Heart left ventricle (tissue), 16 donors: ENCODE measurements at regions not wholly inside any gene's neighbourhood (a gene's known extent, or its start where the extent isn't known, plus 50 kb on each side); places are given as distances from the start of the nearest gene placed in this dataset.
A peak's percentile ranks its signal among the peaks of the same experiment; 100 is the strongest.
"Not testable (repeated sequence)": the region's sequence is repeated elsewhere in the genome, so short reads cannot be mapped to it uniquely, and the experiment has no call there.

Source experiments
- ATAC-seq, 4 donors: fragments of 200-7000 bp; cut with Tn5 transposase; one replicate each; pipeline ENCODE4 v1.9.1; 2020 to 2022; ENCODE audit warnings: moderate library complexity in 4 of 4, mild to moderate bottlenecking in 3 of 4, moderate number of reproducible peaks in 1 of 4
- DNase-seq, 5 donors: peaks; one replicate each; pipeline ENCODE4 v3.0.0-alpha.2; 2020
- H3K27ac ChIP-seq, 12 donors: fragments of 200-600 bp; sonication (generic) in 4 of 12; one replicate each; pipeline versions ENCODE4 v1.5.0 to v1.8.0; 2016 to 2022; ENCODE audit warnings: mild to moderate bottlenecking in 2 of 12
- H3K27me3 ChIP-seq, 9 donors: fragments of 200-600 bp; sonication (generic) in 2 of 9; one replicate each; pipeline versions ENCODE4 v1.5.1 to v1.8.0; 2016 to 2022; ENCODE audit warnings: mild to moderate bottlenecking in 3 of 9
- H3K36me3 ChIP-seq, 9 donors: fragments of 200-600 bp; sonication (generic) in 2 of 9; one replicate each; pipeline versions ENCODE4 v1.5.0 to v1.8.0; 2018 to 2022; ENCODE audit warnings: mild to moderate bottlenecking in 2 of 9
- H3K4me1 ChIP-seq, 12 donors: fragments of 200-600 bp; sonication (generic) in 4 of 12; one replicate each; pipeline versions ENCODE4 v1.5.0 to v1.8.0; 2016 to 2022; ENCODE audit warnings: mild to moderate bottlenecking in 3 of 12
- H3K4me3 ChIP-seq, 12 donors: fragments of 200-600 bp; sonication (generic) in 4 of 12; one replicate each; pipeline versions ENCODE4 v1.5.0 to v1.8.0; 2017 to 2022; ENCODE audit warnings: mild to moderate bottlenecking in 9 of 12, moderate library complexity in 4 of 12
- H3K9me3 ChIP-seq, 12 donors: fragments of 200-600 bp; sonication (generic) in 4 of 12; one replicate each; pipeline versions ENCODE4 v1.5.0 to v1.8.0; 2016 to 2022; ENCODE audit warnings: mild to moderate bottlenecking in 1 of 12
- CTCF ChIP-seq, 12 donors: fragments of 200-600 bp; sonication (generic) in 4 of 12; IDR thresholded peaks; one replicate each; pipeline versions ENCODE4 v1.5.0 to v1.8.0; 2018 to 2022; ENCODE audit warnings: antibody characterized with exemption in 12 of 12, mild to moderate bottlenecking in 5 of 12
- POLR2A ChIP-seq, 2 donors: fragments of 450-650 bp; IDR thresholded peaks; one replicate each; pipeline ENCODE4 v1.6.1; 2017; ENCODE audit warnings: antibody characterized with exemption in 2 of 2, mild to moderate bottlenecking in 2 of 2, moderate library complexity in 2 of 2
- WGBS, 4 donors: extraction: QIAGEN DNeasy Blood & Tissue Kit in 2 of 4; methylation state at CpG; one replicate each; pipeline versions ENCODE4 v1.1.5 to v1.1.7; 2013 to 2018; 5-methylcytosine and 5-hydroxymethylcytosine counted together
- intact Hi-C, 10 donors: fragments of 100-400 bp; cut with DNase I; formaldehyde crosslinking; loops; one replicate each; pipeline versions ENCODE4 v1.11.1 to v1.14.2; 2022
- donor health status: ischemic (EF 13 %, LVEDD 7.1; RV severe dilation, severe dysfunction).
- donor health status: healthy with polysubstance abuse.
- donor health status: DM: no; HTN: yes; CAD: no.
- donor health status: DM: no; HTN: no; CAD: no.
- donor health status: ischemic (EF 25% LVEDD 6.9; RV normal size, moderate dysfunction).
- donor health status: ischemic (EF 25% LVEDD 5.7; RV mildly dilated, moderate dysfunction).
- donor health status: healthy.
- donor health status: DM: yes; HTN: yes; CAD: no.
- donor health status: ischemic (EF 35%, LVEDD 5.7; RV mildly dilated, moderate dysfunction).
- donor health status: nonischemic (EF 11% LVEDD 7.7; RV severe dilation, severe dysfunction).
- donor health status: DM: yes; HTN: yes; CAD: no.
- donor health status: PGD.
- donor health status: ischemic (EF 29% LVEDD 5.4; RV normal size, mild dysfunction).
- donor health status: nonischemic (EF 23%, LVEDD 6.1; RV moderate dilation, normal function).

GRCh38 chr11:130675917-130676316 is 227.5 kb downstream of the ADAMTS15 start:
- H3K27me3 ChIP-seq: no peaks in the 10 kb centered on the region
- intact Hi-C loops: loop anchor here in 4 of 10 donors (1.0 to 10.0 kb wide), 9 partner anchors 21 to 228 kb away; partner anchors contain the start of gene ADAMTS15 (in 1 of the 4)
- peak overlapping the region; percentile 74 to 87 (median 79) for H3K27ac ChIP-seq
- ATAC-seq: peak in 3 of 4 donors; percentile 45 to 64 (median 62)
- WGBS, 4 donors: 29 to 38% (median 31%) methylated on average over 1 of the region's 1 CpG
- no peaks in the 10 kb centered on the region for H3K36me3 ChIP-seq
- no peak for DNase-seq
- peaks cover 0 to 59% (median 38%) of the 10 kb centered on the region in 12 donors for H3K4me1 ChIP-seq
- TF ChIP-seq CTCF (IDR thresholded peaks at IDR 0.05) (no peak), POLR2A (IDR thresholded peaks at IDR 0.05) (no peak)
- peaks cover 0 to 33% (median 22%) of the 10 kb centered on the region in 12 donors for H3K9me3 ChIP-seq
- H3K4me3 ChIP-seq: no peak overlapping the region

- Histone ChIP-seq H3K36me3 (no peaks in the 10 kb centered on the region), H3K27me3 (no peaks in the 10 kb centered on the region), H3K27ac (peak overlapping the region; percentile 74 to 87 (median 79)), H3K9me3 (peaks cover 0 to 50% (median 28%) of the 10 kb centered on the region in 12 donors), H3K4me1 (peaks cover 0 to 46% (median 31%) of the 10 kb centered on the region in 12 donors), H3K4me3 (peak overlapping the region in 1 of 12 donors; percentile 10)
- DNase-seq (peak in 4 of 5 donors; percentile 24 to 43 (median 41)), ATAC-seq (peak; percentile 39 to 83 (median 58))
- 60 to 67% (median 66%) methylated on average over 6 of the region's 6 CpGs for WGBS, 4 donors
- no peak for TF ChIP-seq POLR2A (IDR thresholded peaks at IDR 0.05)
- TF ChIP-seq CTCF (IDR thresholded peaks at IDR 0.05): no peak
- intact Hi-C loops: loop anchor here in 4 of 10 donors (2.0 to 10.0 kb wide), 8 partner anchors 23 to 225 kb away; no protein-coding TSS in a partner anchor
Measured at GRCh38 chr11:130677486-130678153, 229.2 kb downstream of the ADAMTS15 start.

GRCh38 chr11:130679247-130679646 is 230.8 kb downstream of the ADAMTS15 start:
- Histone ChIP-seq H3K27me3 (no peaks in the 10 kb centered on the region), H3K9me3 (peaks cover 0 to 54% (median 28%) of the 10 kb centered on the region in 12 donors), H3K27ac (no peak overlapping the region), H3K4me1 (peaks cover 0 to 38% (median 24%) of the 10 kb centered on the region in 12 donors), H3K36me3 (no peaks in the 10 kb centered on the region), H3K4me3 (no peak overlapping the region)
- DNase-seq: no peak
- WGBS, 4 donors: 84 to 95% (median 92%) methylated on average over 4 of the region's 4 CpGs
- TF ChIP-seq POLR2A (IDR thresholded peaks at IDR 0.05) (no peak), CTCF (IDR thresholded peaks at IDR 0.05) (no peak)
- intact Hi-C loops: loop anchor here in 4 of 10 donors (5.0 to 10.0 kb wide), 7 partner anchors 48 to 227 kb away; no protein-coding TSS in a partner anchor
- ATAC-seq: no peak

- ATAC-seq, H3K4me1 ChIP-seq, H3K4me3 ChIP-seq, H3K36me3 ChIP-seq, H3K27ac ChIP-seq, H3K27me3 ChIP-seq, DNase-seq: not testable (repeated sequence)
- intact Hi-C loops: loop anchor here in 1 of 10 donors (10.0 kb wide), 1 partner anchor 92 kb away; no protein-coding TSS in a partner anchor
- peaks cover 0 to 54% (median 28%) of the 10 kb centered on the region in 12 donors for H3K9me3 ChIP-seq
- 49 to 61% (median 51%) methylated on average over 2 of the region's 2 CpGs for WGBS, 4 donors
Measured at GRCh38 chr11:130682471-130682870, 233.8 kb downstream of the SNX19 start.
